K562 (cell line): ENCODE measurements at regions not wholly inside any gene's neighbourhood (a gene's known extent, or its start where the extent isn't known, plus 50 kb on each side); places are given as distances from the start of the nearest gene placed in this dataset.

Experiments
- ATAC-seq: fragments of 200-7000 bp; cut with Tn5 transposase; 3 replicates; pipeline ENCODE4 v1.9.1; 2020; ENCODE audit warnings: moderate library complexity
- BruUV-seq: library from RNA; stranded (reverse); fragments of 400-500 nt; replicated peaks from 2 replicates; lab custom pipeline; 2021; lab: Mats Ljungman, UMichigan
- CTCF ChIA-PET: fragments of 300-600 bp; formaldehyde crosslinking; extraction: SDS; loops from one replicate; lab custom pipeline; 2021; ENCODE audit warnings: low intra/inter-chr PET ratio; lab: Yijun Ruan, JAX
- POLR2A ChIA-PET: fragments of 300-600, 350-650 bp; sonication (Branson Sonifier 250); formaldehyde crosslinking; extraction: SDS; loops from one replicate; lab custom pipeline; 2021; ENCODE audit warnings: antibody characterized with exemption, inconsistent platforms; lab: Yijun Ruan, JAX
- DNase-seq, 4 experiments: peaks; one replicate each; pipeline versions ENCODE4 v3.0.0 to v3.0.0-alpha.2; 2011 to 2018; ENCODE audit warnings: low spot score in 3 of 4, mixed read lengths in 3 of 4; ENCODE audit errors: extremely low read depth in 1 of 4
- FAIRE-seq: peaks from 2 replicates; lab custom pipeline; 2011; peaks lifted over from hg19 to GRCh38; lab: Jason Lieb, UNC
- H2AFZ ChIP-seq: 2 replicates; pipeline ENCODE4 v1.6.0; 2011; ENCODE audit warnings: low read depth, low read length, control low read depth, inconsistent platforms
- H3K27ac ChIP-seq: fragments of 200-600 bp; 3 replicates; pipeline ENCODE4 v1.8.0; 2011; ENCODE audit warnings: low read depth, mild to moderate bottlenecking, control low read depth, inconsistent platforms, low read length, moderate library complexity, mixed read lengths; ENCODE audit errors: extremely low read depth
- H3K27me3 ChIP-seq, 2 experiments: fragments of 300-600 bp in 1 of 2; 2 replicates in 1 of 2; 3 replicates in 1 of 2; pipeline versions ENCODE4 v1.6.0 to v1.8.0; 2011; ENCODE audit warnings: inconsistent platforms in 2 of 2, low read length in 2 of 2, mild to moderate bottlenecking in 1 of 2, mixed read lengths in 1 of 2, moderate library complexity in 1 of 2; ENCODE audit not compliant: control insufficient read depth in 2 of 2, insufficient read depth in 2 of 2
- H3K36me3 ChIP-seq: fragments of 300-600 bp; 3 replicates; pipeline ENCODE4 v1.8.0; 2011; ENCODE audit warnings: mild to moderate bottlenecking, low read length, inconsistent platforms; ENCODE audit not compliant: control insufficient read depth, insufficient read depth
- H3K4me1 ChIP-seq, 2 experiments: fragments of 200-600 bp in 1 of 2; replicated peaks in 1 of 2; 2 replicates in 1 of 2; 3 replicates in 1 of 2; pipeline versions ENCODE4 v1.5.1 to v1.8.0; 2011; ENCODE audit warnings: inconsistent platforms in 2 of 2, low read length in 2 of 2, mild to moderate bottlenecking in 1 of 2, mixed read lengths in 1 of 2, moderate library complexity in 1 of 2; ENCODE audit not compliant: control insufficient read depth in 2 of 2, insufficient read depth in 2 of 2
- H3K4me2 ChIP-seq: 2 replicates; pipeline ENCODE4 v1.6.1; 2011; ENCODE audit warnings: low read length, control low read depth, inconsistent platforms, mixed read lengths; ENCODE audit not compliant: insufficient read depth
- H3K4me3 ChIP-seq: fragments of 200-600 bp; sonication (generic), shearing (Covaris generic); 2 replicates; pipeline ENCODE4 v1.5.1; 2016; ENCODE audit warnings: control low read depth, inconsistent platforms
- H3K79me2 ChIP-seq: fragments of 200-600 bp; 3 replicates; pipeline ENCODE4 v1.8.0; 2011; ENCODE audit warnings: low read length, inconsistent platforms; ENCODE audit not compliant: control insufficient read depth, insufficient read depth
- H3K9ac ChIP-seq, 2 experiments: 2 replicates each; pipeline versions ENCODE4 v1.6.0 to v1.6.1; 2011; ENCODE audit warnings: low read depth in 2 of 2, low read length in 2 of 2, control low read depth in 1 of 2, inconsistent platforms in 1 of 2, mild to moderate bottlenecking in 1 of 2, mixed read lengths in 1 of 2; ENCODE audit not compliant: insufficient read depth in 1 of 2
- H3K9me1 ChIP-seq: one replicate; pipeline ENCODE4 v1.6.0; 2011; ENCODE audit warnings: inconsistent platforms, mild to moderate bottlenecking, low read length, moderate library complexity; ENCODE audit not compliant: control insufficient read depth, insufficient read depth
- H3K9me3 ChIP-seq: replicated peaks from 2 replicates; pipeline ENCODE4 v1.5.1; 2011; ENCODE audit warnings: low read depth, low read length, inconsistent platforms; ENCODE audit not compliant: control insufficient read depth, insufficient read depth
- H4K20me1 ChIP-seq: replicated peaks from 2 replicates; pipeline ENCODE4 v1.6.1; 2011; ENCODE audit warnings: low read length, inconsistent platforms, mixed read lengths; ENCODE audit not compliant: control insufficient read depth, insufficient read depth
- MYNN ChIP-seq, 2 experiments: sonication (generic); formaldehyde crosslinking in 1 of 2; IDR thresholded peaks; 2 replicates each; pipeline versions ENCODE4 v1.5.0 to v1.6.1; 2016 to 2020; ENCODE audit warnings: antibody characterized with exemption in 1 of 2, missing genetic modification reagents in 1 of 2
- POLR2AphosphoS2 ChIP-seq: IDR thresholded peaks from 2 replicates; pipeline ENCODE4 v1.6.1; 2012; ENCODE audit warnings: low read length, improper control_type of control experiment
- TRIM28 ChIP-seq: fragments of 450-650 bp; IDR thresholded peaks from 2 replicates; pipeline ENCODE4 v1.6.1; 2017
- ZNF644 ChIP-seq: fragments of 200-800 bp; sonication (Bioruptor generic); IDR thresholded peaks from 2 replicates; pipeline ENCODE4 v1.6.1; 2016; ENCODE audit warnings: low read depth, missing genetic modification characterization, missing compliant biosample characterization
- WGBS: fragments of 100-300 bp; shearing (Covaris generic); methylation state at CpG from one replicate; pipeline ENCODE4 v1.1.6; 2016; ENCODE audit warnings: low coverage, mixed read lengths; ENCODE audit not compliant: insufficient coverage; ENCODE audit errors: missing lambda C conversion rate; 5-methylcytosine and 5-hydroxymethylcytosine counted together
- in situ Hi-C: fragments of 300-500 bp; cut with MboI; formaldehyde crosslinking; loops from 4 replicates; pipeline ENCODE4 v1.15.0; 2018; ENCODE audit warnings: inconsistent platforms, mixed read lengths
- intact Hi-C: fragments of 100-400 bp; cut with micrococcal nuclease; formaldehyde crosslinking; loops from 2 replicates; pipeline ENCODE4 v1.14.2; 2022
- TF ChIP-seq, protein P1 (sequence below), 2 experiments: fragments of 450-650 bp; IDR thresholded peaks; 2 replicates each; pipeline ENCODE4 v1.6.1; 2018; ENCODE audit warnings: mild to moderate bottlenecking in 2 of 2, low read depth in 1 of 2; ENCODE audit not compliant: partially characterized antibody in 2 of 2
- TF ChIP-seq, protein P2 (sequence below): fragments of 250-450 bp; sonication (Bioruptor Pico); IDR thresholded peaks from 2 replicates; pipeline ENCODE4 v1.8.0; 2021; ENCODE audit warnings: moderate library complexity, mild to moderate bottlenecking, inconsistent platforms

- H3K79me2 ChIP-seq, result no peaks in the 10 kb centered on the region
- no peak overlapping the region for H2AFZ ChIP-seq
- intact Hi-C loops, result no loop called here
- no peak overlapping the region for H3K4me3 ChIP-seq
- no peaks in the 10 kb centered on the region for H3K9me1 ChIP-seq
- H3K9ac ChIP-seq, result no peak overlapping the region
- H3K4me2 ChIP-seq, result no peak overlapping the region
- FAIRE-seq (no peak), DNase-seq (no peak), ATAC-seq (no peak)
- ChIA-PET POLR2A (no interaction called here), CTCF (no interaction called here)
- no peaks in the 10 kb centered on the region for H3K27me3 ChIP-seq
- H3K36me3 ChIP-seq, result peaks cover 30% of the 10 kb centered on the region; the same call in 2 of the 3 replicates
- WGBS, result 87% methylated on average over 1 of the region's 1 CpG
- no peak for TF ChIP-seq POLR2AphosphoS2
- TF ChIP-seq, protein P1, sequence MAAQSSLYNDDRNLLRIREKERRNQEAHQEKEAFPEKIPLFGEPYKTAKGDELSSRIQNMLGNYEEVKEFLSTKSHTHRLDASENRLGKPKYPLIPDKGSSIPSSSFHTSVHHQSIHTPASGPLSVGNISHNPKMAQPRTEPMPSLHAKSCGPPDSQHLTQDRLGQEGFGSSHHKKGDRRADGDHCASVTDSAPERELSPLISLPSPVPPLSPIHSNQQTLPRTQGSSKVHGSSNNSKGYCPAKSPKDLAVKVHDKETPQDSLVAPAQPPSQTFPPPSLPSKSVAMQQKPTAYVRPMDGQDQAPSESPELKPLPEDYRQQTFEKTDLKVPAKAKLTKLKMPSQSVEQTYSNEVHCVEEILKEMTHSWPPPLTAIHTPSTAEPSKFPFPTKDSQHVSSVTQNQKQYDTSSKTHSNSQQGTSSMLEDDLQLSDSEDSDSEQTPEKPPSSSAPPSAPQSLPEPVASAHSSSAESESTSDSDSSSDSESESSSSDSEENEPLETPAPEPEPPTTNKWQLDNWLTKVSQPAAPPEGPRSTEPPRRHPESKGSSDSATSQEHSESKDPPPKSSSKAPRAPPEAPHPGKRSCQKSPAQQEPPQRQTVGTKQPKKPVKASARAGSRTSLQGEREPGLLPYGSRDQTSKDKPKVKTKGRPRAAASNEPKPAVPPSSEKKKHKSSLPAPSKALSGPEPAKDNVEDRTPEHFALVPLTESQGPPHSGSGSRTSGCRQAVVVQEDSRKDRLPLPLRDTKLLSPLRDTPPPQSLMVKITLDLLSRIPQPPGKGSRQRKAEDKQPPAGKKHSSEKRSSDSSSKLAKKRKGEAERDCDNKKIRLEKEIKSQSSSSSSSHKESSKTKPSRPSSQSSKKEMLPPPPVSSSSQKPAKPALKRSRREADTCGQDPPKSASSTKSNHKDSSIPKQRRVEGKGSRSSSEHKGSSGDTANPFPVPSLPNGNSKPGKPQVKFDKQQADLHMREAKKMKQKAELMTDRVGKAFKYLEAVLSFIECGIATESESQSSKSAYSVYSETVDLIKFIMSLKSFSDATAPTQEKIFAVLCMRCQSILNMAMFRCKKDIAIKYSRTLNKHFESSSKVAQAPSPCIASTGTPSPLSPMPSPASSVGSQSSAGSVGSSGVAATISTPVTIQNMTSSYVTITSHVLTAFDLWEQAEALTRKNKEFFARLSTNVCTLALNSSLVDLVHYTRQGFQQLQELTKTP (IDR thresholded peaks at IDR 0.05; ENCODE audit: low read depth in 1 of 2, partially characterized antibody in 2 of 2), result no peak
- no peak for TF ChIP-seq MYNN (IDR thresholded peaks at IDR 0.05)
- no peak for TF ChIP-seq MYNN (CRISPR knock-in tag; IDR thresholded peaks at IDR 0.05)
- TF ChIP-seq, protein P2, sequence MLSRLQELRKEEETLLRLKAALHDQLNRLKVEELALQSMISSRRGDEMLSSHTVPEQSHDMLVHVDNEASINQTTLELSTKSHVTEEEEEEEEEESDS (CRISPR knock-in tag), result no peak
- TF ChIP-seq TRIM28, result no peak
- no peak for TF ChIP-seq ZNF644 (tag)
- no peaks in the 10 kb centered on the region for H3K4me1 ChIP-seq
- H4K20me1 ChIP-seq, result no peaks in the 10 kb centered on the region
- in situ Hi-C loops, result no loop called here
- BruUV-seq, result no TSS peak
- H3K27ac ChIP-seq, result no peak overlapping the region
- H3K9me3 ChIP-seq, result no peaks in the 10 kb centered on the region
Observed at GRCh38 chr7:22958742-22959141, 55.2 kb downstream of the HYCC1 start.
